Activated gamma-delta T cell (primary cell): ENCODE measurements at regions not wholly inside any gene's neighbourhood (a gene's known extent, or its start where the extent isn't known, plus 50 kb on each side); places are given as distances from the start of the nearest gene placed in this dataset.

ENCODE experiments used
- DNase-seq: peaks from one replicate; lab custom pipeline; 2025; lab: John Stamatoyannopoulos, UW

DNA sequence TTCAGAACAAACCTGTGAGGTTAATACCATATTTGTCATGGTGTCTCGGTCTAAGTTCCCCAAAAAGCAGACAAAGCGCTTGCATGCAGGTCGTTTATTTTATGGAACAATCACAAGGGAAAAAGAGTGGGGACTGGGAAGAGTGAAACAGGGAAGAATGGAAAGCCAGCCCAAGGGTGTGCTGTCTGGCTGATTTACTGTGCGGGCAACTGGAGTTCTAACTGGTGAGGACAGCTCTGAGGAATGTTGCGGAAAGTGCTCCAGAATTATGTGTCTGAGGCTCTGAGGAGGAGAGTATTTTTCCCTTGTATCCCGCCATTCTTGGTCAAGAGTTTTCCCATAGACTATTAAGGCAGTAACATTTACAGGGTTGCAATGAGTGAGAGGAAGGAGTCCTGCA is 465.4 kb downstream of the RMST start:
- no peak for DNase-seq

DNA sequence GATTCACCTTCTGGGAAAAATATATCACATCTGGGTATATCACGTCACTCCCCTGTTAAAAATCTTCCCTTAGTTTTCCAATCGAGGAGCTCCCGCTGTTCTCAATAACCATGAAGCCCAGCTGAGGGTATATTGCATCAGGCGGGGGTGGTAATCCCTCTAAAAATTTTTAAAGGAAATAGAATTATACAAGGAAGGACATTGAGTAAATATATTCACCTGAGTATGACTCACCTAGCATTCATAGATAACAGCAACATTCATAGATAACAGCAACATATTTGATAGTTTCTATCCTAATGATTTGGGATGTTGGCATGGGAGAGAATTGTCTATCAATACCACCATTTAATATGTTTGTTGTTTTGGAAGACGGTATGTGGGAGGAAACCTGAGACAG is 473.6 kb downstream of the RMST start:
- DNase-seq = no peak

DNA sequence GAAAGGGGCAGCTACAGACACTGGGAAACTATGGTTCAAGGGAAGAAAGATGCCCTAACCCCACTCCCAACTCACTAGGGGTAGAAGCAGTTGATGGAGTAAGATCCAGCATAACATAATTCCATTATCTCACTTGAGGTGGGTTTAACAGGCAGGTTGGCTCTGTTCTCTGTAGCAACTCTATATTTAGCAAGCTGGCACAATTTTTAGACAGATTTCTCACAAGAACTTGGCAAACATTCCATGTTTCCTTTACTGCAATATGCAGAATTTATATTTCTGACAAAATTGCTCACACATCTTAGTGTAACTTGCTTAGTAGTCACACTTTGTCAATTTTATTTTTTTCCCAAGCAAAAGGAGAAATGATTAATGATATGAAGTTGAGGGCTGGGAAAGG is 475.4 kb downstream of the RMST start:
- no peak for DNase-seq

DNA sequence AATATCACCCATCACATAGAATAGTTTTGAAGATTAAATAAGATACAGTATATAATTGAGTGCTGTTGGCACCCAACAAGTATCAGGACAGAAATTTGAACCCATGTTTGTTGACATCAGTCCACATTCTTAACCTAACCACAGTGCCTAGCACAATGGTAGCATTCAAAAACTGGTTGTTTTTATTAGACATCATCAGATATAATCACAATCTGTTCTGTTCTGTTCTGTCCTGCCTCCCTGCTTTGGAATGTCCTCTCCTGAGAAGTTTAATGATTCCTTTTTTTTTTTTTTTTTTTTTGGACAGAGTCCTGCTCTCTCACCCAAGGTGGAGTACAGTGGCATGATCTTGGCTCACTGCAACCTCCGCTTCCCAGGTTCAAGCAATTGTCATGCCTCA is 476.6 kb downstream of the RMST start:
- DNase-seq = no peak

DNA sequence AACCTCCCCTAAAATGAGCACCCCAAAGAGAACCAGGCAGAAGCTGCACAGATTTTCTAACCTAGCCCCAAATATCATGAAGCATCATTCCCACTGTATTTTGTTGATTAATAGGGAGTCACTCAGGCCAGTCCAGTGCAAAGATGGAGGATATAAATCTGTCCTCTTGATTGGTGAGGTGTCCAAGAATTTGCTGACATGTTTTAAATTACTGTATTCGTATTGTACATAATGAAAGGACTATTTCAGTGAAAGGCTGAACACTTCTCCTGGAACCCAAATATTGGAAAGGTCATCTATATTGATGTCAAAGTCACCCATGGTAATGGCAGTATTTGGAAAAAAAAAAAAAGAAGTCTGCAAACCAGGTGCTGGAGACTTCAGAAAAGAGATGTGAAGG is 477.5 kb downstream of the RMST start:
- no peak for DNase-seq

DNA sequence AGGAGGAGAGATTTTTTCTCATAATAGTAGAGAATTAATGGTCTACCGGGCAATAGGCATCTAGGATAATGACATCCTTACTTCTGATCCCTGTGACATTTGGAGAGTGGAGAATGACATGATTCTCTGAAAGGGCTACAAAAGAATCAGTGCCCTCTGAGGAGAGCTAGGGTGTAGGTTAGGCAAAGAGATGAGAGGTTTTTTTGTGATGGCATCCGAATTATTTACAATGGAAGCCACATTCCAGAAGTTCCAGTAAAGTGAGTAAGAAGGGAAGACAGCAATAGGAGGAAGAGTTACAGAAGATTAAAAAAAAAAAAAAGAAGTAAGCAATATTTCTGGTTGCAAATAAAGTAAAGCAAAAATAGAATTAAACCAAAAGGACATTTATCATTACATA is 478.0 kb downstream of the RMST start:
- DNase-seq = no peak

DNA sequence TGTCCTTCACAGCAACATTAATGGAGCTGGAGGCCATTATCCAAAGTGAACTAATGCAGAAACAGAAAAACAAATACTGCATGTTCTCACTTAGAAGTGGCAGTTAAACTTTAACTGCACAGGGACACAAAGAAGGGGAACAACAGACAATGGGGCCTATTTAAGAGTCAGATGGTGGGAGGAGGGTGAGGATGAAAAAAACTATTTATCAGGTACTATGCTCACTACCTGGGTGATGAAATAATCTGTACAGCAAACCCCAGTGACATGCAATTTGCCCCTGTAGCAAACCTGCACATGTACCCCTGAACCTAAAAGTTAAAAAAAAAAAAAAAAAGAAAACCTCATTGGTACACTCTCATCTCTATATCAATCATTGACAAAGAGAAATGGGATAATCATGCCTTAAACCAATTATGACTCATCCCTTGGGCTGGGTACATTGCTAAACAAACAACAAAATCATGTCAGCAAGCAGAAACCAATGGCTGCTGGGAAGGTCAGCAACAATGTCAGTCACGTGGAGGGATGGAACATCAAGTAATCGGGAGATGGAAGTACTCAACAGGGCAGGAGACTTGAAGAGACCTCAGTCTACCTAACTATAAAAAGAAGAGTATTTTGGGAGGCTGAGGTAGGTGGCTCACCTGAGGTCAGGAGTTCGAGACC is 479.2 kb downstream of the RMST start:
- no peak for DNase-seq

DNA sequence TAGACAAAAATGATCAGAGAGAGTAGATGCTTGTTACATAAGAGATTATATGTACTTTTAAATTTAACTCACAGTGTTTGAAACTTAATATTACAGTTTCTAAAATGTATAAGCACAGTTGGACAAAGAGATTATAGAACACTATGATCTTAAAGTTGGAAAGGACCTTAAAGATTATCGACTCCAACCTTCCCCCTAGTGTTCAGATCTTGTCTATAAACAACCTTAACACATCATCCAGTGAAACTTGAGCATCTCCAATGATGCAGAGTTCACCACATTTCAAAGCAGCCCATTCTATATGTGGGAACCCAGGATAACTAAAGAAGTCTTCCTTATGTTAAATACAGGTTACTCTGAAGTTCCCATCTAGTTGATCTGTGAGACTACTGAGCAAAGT is 480.8 kb downstream of the RMST start:
- DNase-seq = no peak

DNA sequence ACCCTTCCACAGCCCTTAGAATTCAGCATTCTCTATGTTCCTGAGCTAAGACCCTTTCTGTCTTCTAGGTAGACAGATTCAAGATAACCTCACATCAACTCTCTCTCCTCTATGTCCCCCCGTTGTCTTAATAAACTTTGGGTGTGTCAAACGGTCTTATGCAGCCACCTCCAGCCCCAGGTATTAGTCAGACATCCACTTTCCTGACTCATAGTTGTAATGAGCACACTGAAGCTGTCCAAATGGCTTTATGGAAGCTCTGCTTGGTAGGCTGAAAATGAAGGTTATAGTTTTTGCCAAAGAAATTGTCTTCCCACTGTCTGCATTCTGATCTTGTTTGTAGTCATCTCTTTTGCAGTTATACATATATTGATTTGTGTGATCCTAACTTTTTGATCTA is 482.0 kb downstream of the RMST start:
- DNase-seq = no peak

DNA sequence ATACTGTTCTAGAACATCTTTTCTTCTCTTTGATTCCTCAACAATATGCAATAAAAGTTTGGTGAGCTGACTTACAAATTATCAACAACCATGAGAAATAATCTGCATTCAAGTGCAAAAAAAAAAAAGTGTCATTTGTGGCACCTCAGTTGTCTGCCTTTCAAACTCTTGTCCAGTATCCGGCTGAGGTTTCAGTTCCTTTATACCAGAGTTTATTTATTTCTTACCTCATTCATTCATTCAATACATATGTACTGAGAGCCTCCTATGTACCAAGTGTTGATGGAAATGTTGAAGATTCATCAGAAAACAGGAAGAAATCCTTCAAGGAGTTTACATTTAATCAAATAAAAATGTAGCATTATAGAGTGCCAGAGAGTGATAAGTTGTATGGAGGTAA is 484.1 kb downstream of the RMST start:
- no peak for DNase-seq

DNA sequence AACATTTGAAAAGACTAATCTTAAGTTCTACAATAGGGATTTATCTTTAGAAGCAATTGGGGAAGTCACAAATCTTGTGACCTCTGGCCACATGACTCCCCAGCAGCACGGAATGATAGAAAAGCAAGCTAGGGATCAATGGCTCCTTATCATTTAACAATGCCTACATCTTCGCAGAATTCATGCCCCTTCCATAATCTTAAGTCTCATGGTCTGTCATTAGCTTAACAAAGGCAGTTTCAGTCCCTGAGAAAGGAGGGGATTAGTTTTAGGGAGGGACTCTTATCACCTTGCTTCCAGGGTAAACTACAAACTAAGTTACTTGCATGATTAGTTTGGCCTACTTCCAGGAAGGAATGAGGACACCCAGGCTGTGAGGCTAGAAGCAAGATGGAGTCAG is 486.0 kb downstream of the RMST start:
- no peak for DNase-seq

DNA sequence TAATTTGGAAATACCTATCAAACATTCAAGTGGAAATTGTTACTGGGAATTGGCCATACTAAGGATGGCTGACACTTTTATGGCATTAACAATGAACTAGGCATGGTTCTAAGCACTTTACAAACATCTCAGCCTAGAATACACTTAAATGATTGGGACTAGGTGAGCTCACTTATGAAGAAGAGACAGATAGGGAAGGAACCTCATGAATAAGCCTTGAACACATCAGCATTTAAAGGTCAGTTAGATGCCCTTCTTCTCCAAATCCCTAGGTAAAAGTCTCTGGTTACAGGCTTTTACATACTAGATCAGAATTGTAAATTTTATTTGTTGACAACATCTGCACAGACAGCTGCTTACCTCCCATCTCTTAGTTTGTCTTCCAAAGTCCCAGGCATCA is 488.6 kb downstream of the RMST start:
- DNase-seq = no peak

DNA sequence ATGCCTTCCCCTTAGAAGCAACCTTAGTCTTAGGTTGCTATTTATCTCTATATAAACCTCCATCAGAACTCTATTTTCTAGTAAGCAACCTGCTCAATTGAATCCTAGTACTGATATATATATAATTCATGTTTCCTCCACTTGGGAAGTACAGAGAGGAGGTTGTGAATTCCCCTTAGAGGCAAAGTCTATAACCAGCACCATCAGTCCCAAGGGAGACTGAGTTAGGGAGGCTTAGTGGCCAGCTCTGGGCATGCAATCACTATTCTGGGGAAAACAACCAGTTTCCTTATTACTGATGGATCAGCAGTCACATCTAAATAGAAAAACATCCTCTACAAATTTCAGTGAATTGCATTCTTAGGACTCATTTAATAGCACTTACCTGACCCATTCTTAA is 489.1 kb downstream of the RMST start:
- no peak for DNase-seq

DNA sequence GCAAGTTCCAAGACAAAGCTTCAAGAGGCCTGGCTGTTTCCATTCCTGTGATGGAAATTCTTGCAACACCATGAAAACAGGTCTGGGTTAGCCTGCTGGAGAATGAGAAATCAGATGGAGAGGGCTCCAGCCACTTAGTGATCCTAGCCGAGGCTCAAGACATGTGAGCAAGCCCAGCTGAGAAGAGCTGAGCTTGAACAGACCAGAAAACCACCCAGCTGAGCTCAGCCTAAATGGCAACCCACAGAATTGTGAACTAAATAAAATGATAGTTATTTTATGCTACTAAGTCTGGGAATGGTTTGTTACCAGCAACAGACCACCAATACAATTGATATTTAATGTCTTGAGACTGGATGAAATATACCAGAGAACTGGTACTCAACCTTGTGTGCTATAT is 494.5 kb downstream of the RMST start:
- no peak for DNase-seq

DNA sequence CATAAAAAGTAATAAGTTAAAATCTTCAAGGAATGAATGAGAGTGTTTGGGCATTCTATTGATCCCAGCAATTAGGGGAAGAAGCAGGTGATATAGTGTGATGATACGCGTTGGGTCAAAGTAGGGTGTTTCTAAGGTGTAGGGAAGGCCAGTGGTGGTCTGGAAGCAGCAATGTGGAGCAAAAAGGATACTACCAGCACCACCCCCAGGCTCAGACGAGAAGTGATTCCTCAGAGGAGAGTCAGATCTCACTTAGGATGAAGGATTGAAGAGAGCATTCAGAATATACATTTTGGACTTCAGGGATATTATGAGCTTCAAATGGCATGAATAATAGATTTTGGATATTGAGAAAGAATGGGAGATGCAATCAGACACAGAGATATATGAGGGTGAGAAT is 497.6 kb downstream of the RMST start:
- no peak for DNase-seq

DNA sequence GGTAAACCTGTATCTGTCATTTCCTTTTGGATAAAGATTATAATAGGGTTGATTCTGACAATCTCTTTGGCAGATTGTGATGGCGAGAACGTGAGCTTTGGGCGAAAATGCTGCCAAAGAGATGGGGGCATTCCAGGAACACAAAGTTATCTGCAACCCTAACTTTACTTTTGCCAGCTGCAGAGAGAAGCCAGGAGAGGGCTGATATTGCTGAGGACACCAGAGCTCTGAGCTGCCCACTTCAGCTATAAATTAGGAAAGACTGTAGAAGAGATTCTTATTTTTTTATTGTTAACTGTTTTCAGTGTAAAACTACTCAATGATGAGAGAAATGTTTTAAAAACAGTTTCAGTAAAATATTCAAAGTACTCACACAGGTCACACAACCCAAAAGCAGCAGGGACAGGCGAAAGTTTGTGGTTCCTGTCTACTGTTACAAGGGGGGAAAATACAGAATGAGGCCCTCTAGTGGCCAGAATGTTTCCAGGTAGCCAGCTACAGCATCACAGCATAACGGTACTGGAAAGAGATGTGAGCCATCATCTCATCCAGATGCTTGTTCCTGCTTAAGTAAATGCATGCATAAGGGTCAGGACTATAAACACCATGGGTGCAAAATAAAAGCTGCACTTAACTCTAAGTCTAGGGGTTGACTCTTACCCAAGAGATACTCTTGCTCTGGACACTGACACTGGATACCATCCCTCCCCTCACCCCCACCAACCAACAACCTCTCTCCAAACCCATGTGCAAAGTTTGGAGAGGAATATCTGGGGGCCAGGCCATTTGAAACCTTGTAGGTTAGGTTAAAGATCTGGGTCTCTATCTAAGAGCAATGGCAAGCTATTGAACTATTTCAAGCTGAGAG is 498.4 kb downstream of the RMST start:
- DNase-seq = no peak

DNA sequence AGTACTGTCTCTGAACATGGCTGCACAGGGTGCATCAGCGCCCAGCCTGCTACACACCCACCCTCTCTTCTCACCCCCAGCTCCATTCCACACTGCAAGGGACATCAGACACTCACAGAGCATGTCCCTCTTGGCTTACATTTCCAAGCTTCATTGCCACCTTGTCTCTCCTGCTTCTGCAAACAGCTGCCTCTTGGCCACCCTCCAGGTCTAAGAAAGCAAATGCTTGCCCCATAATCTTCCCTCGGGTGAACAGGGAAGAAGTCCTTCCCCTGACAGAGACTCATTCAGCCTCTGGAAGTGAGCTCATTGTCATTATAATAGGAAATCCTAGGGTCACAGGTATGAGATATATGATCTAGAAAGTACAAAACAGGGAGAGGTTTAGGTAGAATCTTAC is 505.2 kb downstream of the RMST start:
- DNase-seq = no peak

DNA sequence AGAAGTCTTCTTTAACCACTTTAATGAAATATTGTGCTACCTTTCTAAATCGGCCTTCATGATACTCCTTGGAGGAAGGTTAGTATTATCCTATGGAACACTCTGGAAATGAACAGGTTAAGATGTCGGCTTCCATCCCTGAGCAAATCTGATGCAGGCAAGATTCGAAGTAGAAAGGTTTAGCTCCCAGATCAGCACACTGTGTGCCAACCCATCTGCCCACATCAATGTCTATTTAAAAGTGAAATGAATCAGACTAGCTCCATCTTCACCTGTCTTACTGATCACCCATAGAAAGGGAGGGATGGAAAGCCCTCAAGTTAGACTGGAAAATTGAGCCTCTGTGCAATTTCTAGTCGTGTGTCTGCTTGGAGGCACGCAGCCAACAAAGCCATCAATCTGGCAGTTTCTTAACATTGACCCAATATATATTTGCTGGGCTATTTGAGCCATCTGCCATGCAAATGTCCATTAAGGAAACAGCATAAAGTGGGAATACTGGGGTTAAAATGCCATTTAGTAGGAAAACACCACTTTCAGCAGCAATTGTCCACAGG is 506.1 kb downstream of the RMST start:
- no peak for DNase-seq

DNA sequence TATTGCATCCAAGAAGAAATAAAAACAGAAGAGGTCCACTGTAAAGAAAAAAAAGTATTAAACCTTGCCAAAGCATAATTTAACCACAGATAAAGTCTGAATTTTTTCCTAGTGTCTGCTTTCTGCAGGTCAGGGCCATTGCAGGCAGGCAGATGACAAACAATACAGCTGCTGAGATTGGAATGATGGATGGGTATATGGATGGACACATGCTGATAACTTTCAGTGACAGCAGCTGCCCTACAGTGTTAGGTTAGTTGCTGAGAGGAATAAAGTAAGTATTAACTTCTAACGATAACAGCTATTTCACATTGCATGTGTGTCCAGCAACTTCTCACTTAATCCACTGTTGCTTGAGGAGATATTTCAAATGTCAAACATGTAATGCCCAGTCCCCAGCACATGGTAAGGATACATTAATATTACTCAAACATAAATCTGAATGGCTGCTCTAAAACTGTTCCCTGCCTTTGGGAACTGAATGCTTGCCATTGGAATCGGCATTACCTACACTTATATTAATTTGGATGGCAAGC is 515.3 kb downstream of the RMST start:
- DNase-seq = no peak

DNA sequence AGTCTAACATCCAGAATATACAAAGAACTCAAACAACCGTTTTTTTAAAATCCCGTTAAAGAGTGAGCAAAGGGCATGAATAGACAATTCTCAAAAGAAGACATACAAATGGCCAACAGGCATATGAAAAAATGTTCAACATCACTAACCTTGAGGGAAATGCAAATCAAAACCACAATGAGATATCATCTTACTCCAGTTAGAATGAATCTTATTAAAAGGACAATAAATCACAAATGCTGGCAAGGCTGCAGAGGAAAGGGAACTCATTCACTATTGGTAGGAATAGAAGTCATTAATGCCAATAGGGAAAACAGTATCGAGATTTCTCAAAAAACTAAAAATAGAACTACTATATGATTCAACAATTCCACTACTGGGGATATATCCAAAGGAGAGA is 520.1 kb downstream of the RMST start:
- no peak for DNase-seq

DNA sequence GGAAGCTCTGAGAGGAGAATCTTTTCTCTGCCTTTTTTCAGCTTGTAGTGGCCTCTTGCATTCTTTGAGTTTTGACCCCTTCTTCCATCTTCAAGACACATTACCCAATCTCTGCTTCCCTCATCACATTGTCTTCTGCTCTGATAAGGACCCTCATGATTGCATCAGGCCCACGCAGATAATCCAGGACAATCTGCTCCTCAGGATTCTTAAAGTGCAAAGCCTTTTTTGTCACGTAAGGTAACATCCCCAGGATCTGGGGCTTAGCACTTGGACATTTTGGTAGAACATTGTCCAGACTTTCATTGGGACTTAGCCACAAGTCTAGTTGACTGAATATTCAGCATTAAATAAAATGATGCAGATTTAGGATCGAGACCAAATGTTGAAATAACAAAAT is 521.2 kb downstream of the RMST start:
- DNase-seq = no peak

DNA sequence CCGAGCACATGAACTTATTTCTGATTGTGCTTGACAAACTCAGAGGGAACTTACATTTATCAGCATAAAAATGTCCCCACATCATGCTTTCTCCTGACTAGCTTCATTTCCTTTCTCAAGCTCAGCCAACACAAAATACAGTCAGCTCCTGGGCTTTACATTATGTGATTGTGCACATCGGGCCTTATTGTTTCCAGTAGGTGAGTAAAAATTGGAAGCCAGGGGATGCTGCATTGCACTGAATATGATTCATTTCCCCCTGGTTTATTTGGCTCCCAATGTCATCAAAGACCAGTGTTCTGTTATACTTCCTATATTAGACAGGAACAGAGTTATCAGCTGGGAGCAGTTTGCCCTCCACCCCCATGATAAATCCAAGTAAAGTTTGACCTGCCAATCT is 521.8 kb downstream of the RMST start:
- no peak for DNase-seq

DNA sequence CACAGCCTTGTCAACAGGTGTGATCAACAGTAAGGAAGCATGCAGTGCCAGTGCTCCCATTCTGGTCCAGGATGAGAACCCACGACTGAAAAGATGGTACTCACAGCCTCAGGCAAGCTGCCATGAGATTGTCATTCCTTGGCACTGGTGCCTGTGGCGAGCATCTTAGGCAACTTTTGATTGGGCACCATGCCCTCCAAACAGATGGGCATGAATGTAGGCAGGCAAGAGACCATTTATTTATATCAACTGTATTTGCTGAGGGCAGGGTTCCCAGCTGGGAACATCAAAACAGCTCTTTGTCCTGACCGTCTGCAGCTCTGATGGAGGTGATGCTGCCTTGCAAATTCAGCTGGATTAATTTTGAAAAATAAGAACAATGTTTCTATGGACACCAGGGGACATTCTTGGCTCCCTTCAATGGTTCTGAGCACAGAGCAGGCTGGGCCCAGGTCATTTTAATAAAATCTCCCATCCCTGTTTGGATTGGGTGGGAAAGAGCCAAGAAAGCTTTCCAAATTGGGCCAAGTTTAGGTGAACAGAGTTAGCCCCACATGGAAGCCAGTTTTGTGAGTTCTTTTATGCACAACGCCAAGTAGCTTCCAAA is 522.5 kb downstream of the RMST start:
- DNase-seq = no peak
